Inflammatory macrophage (primary cell): ENCODE measurements at regions not wholly inside any gene's neighbourhood (a gene's known extent, or its start where the extent isn't known, plus 50 kb on each side); places are given as distances from the start of the nearest gene placed in this dataset.

ENCODE experiments used
- DNase-seq, 2 donors: peaks; one replicate each; pipeline ENCODE4 v3.0.0-alpha.2; 2020 to 2022

DNA sequence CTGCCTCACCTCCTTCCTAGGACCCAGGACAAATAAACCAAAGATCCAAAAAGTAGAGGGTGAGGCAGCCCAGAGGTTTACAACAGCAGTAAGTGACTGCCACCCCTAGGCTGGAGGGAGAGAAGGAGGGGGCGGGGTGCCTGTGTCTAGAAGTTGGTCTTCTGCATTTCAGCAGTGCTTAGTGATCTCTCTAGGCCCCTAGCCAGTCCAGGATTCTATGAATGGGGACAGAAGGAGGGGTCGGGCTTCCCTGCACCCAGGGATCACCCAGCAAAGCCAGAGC, 62.8 kb upstream of the KDM7A start:
- DNase-seq, result peak in 1 of 2 donors; percentile 32

DNA sequence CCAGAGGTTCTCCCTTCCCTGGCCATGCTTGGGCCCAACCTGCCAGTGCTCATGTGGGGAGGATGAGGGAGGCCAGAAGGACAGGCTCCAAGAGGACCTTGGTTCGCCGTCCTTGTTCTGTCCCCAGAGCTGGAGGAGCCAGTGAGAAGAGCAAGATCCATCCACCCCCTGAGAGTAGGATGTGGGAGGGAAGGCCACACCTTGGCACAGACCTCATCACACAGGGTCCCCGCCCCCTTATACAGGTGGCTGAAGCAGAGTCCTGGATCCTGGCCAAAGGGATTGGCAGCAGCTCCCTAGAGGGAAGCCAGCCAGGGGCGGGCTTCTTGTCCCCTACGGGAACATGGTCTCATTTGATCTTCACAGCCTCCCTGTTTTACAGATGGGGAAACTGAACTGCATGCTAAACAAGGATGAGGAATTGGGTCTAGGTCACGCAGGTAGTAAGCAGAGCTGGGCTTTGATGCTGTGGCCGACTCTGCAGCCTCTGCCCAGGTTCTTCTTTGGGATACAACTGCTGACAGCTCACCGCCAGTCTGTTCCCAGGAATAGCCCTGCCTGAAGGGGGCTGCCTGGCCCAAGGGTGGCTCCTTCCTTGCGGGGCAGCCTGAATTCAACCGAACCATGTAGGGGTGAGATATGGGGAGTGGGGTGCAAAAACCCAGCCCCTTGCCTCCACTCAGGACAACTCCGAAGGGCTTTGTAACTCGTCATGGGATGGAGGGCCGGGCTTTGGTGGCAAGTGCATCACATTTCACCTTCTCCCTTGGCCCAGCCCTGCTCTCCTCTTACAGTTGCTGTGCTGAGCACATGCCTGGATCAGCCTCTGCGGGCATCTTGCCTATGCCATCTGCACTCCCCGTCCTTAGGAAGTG, 62.2 kb upstream of the KDM7A start:
- DNase-seq, result no peak

GRCh38 chr7:140237390-140237789, 60.6 kb upstream of the KDM7A start:
- DNase-seq, result no peak

- no peak for DNase-seq
These were observed 59.8 kb upstream of the KDM7A start for GRCh38 chr7:140236626-140237025.

GRCh38 chr7:140235114-140235513, 58.3 kb upstream of the KDM7A start:
- no peak for DNase-seq

- peak; percentile 17 to 52 for DNase-seq
These were observed 56.5 kb upstream of the KDM7A start for GRCh38 chr7:140232957-140233917.

DNA sequence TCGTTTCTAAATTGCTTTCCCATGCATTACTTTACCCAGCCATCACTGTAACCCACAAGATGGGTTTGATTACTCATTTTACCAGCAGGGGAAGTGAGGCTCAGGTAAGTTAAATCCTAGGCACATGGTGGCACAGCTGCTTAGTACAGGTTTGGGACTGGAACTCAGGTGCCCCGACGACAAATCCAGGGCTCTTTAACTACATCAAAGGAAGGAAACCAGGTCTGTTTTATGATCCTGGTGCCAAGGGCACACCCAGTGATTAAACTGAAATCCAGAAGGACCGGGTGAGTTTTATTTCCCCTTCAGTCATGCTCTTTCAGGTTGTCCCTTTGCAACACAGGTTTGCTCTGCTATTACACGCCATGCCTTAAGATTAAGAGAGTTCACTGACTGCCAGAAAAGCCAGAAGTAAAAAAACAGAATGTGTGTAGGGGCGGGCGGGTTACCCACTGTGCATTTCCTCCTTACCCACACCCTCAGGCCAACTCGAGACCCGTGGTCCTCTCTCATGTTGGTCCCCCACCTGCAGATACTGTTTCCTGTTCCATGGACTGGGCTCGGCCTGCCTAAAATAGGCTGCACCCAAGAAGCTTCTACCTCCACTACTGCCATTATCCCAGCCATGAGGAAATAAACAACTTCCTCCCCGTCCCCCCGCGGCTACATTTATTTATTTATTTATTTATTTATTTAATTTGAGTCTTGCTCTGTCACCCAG, 55.1 kb upstream of the KDM7A start:
- DNase-seq, result peak; percentile 22 to 39

- no peak for DNase-seq
These were observed 54.3 kb upstream of the KDM7A start for GRCh38 chr7:140230861-140231770.

GRCh38 chr7:140230516-140230860, 53.7 kb upstream of the KDM7A start:
- DNase-seq, result no peak

DNA sequence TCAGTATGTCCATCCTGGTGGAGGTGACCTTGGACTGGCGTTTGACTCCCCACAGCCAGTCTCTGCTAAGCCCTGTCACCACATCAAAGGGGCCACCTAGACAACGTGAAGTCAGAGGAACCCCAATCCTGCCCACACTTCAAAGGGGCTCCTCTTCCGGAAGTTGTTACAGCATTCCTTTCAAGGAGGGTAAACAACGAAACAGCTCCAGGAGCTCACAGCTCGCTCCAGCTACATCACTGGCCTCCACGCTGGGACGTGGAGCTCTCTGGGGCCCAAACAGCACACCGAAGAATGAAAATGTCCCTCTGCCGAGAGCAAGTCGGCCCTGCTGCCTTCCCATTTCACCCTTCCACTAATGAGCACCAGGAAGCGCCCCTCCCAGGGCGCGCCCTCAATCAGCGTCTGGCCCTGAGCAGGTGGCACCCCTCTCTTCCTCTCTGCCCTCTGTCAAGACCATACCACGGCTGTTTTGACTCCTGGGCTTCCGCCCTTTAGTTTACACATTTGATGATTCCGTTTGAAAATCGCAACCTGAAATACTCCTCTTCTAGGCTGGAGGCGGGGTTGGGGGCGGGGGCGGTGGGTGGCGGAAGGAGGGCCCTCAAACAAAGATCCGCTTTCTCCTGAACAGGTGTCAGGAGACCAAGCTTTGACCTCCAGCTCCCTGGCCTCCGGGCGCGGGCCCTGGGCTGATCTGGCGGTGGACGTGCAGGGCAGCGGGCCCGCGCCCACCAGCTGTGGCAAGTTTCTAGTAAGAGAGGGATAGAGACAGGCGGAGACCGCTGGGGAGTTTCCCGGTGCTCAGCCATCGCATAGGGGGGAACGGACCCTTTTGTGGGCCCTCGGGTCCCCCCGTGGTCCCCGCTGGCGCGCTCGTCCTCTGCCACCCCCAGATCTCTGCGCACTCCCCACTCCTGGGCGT, 53.1 kb upstream of the KDM7A start:
- DNase-seq, result peak in 1 of 2 donors; percentile 15

- DNase-seq, result no peak
These were observed 52.3 kb upstream of the KDM7A start for GRCh38 chr7:140229101-140229525.
